Chondrocyte (in vitro differentiated cells): ENCODE measurements at regions not wholly inside any gene's neighbourhood (a gene's known extent, or its start where the extent isn't known, plus 50 kb on each side); places are given as distances from the start of the nearest gene placed in this dataset.

Experiments
- DNase-seq: peaks from one replicate; pipeline ENCODE4 v3.0.0; 2021; ENCODE audit warnings: mixed read lengths, low spot score
- H3K27ac Mint-ChIP-seq: one replicate; pipeline ENCODE4 v1.8.0; 2021; ENCODE audit warnings: mild to moderate bottlenecking, moderate library complexity, mixed read lengths; ENCODE audit not compliant: unreplicated experiment
- H3K27me3 Mint-ChIP-seq: 2 replicates; pipeline ENCODE4 v1.8.0; 2021; ENCODE audit warnings: low read depth, mixed read lengths
- H3K36me3 Mint-ChIP-seq: 2 replicates; pipeline ENCODE4 v1.8.0; 2021; ENCODE audit warnings: low read depth, mixed read lengths
- H3K4me1 Mint-ChIP-seq: 2 replicates; pipeline ENCODE4 v1.8.0; 2021; ENCODE audit warnings: low read depth, mild to moderate bottlenecking, mixed read lengths
- H3K4me3 Mint-ChIP-seq: one replicate; pipeline ENCODE4 v1.8.0; 2021; ENCODE audit warnings: mild to moderate bottlenecking, moderate library complexity, mixed read lengths; ENCODE audit not compliant: unreplicated experiment
- H3K9me3 Mint-ChIP-seq: 2 replicates; pipeline ENCODE4 v1.8.0; 2021; ENCODE audit warnings: low read depth, mixed read lengths
- CTCF ChIP-seq: fragments of 200-600 bp; sonication (generic); IDR thresholded peaks from 2 replicates; pipeline ENCODE4 v1.5.0; 2021; ENCODE audit warnings: antibody characterized with exemption, mild to moderate bottlenecking, moderate library complexity

- Mint-ChIP-seq H3K27me3 (no peaks in the 10 kb centered on the region), H3K4me3 (peak overlapping the region; percentile 88), H3K4me1 (peaks cover 30% of the 10 kb centered on the region), H3K9me3 (no peaks in the 10 kb centered on the region), H3K36me3 (peaks cover 8% of the 10 kb centered on the region), H3K27ac (peak overlapping the region; percentile 68)
- DNase-seq = no peak
- no peak for TF ChIP-seq CTCF
Observed at GRCh38 chr1:9182784-9183257, 51.8 kb upstream of the H6PD start.

- Mint-ChIP-seq H3K4me1 (peaks cover 30% of the 10 kb centered on the region), H3K4me3 (peak overlapping the region; percentile 66), H3K36me3 (peaks cover 7% of the 10 kb centered on the region), H3K27ac (no peak overlapping the region), H3K27me3 (no peaks in the 10 kb centered on the region), H3K9me3 (no peaks in the 10 kb centered on the region)
- no peak for DNase-seq
- TF ChIP-seq CTCF = no peak
Observed at GRCh38 chr1:9183441-9183840, 51.1 kb upstream of the H6PD start.

- Mint-ChIP-seq H3K27ac (no peak overlapping the region), H3K9me3 (no peaks in the 10 kb centered on the region), H3K27me3 (no peaks in the 10 kb centered on the region), H3K4me1 (peaks cover 27% of the 10 kb centered on the region), H3K36me3 (peaks cover 3% of the 10 kb centered on the region), H3K4me3 (peak overlapping the region; percentile 66)
- no peak for TF ChIP-seq CTCF
- no peak for DNase-seq
Observed at GRCh38 chr1:9183898-9184297, 50.7 kb upstream of the H6PD start.

GRCh38 chr1:9184749-9185148 lies 49.8 kb upstream of the H6PD start:
- Mint-ChIP-seq H3K27me3 (peaks cover 1% of the 10 kb centered on the region), H3K4me1 (peaks cover 24% of the 10 kb centered on the region), H3K4me3 (no peak overlapping the region), H3K27ac (no peak overlapping the region), H3K9me3 (no peaks in the 10 kb centered on the region), H3K36me3 (peaks cover 3% of the 10 kb centered on the region)
- no peak for TF ChIP-seq CTCF
- no peak for DNase-seq
